ENCODE measurements at regions not wholly inside any gene's neighbourhood (a gene's known extent, or its start where the extent isn't known, plus 50 kb on each side); places are given as distances from the start of the nearest gene placed in this dataset.
A peak's percentile ranks its signal among the peaks of the same experiment; 100 is the strongest.

- DNase-seq (ENCODE audit: low spot score) = no peak
Observed at GRCh38 chr5:141778206-141778605, 96.2 kb upstream of the ARAP3 start.

DNA sequence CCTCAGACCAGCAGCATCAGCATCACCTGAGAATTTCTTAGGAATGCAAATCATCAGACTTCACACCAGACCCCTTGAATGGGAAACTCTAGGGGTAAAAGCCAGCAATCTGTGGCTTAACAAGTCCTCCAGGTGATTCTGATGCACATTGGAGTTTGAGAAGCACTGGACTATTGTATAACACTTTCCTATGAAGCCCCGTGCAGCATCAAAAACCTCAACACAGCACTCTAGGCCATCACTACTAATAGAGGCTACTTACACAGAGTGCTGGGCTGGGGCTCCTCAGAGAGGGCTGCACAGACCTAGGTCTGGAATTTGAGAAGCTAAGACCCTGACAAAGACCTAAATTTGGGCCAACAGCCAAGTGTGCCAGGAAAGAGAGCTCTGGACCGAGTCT, 95.7 kb upstream of the ARAP3 start:
- DNase-seq (ENCODE audit: low spot score) = no peak

DNA sequence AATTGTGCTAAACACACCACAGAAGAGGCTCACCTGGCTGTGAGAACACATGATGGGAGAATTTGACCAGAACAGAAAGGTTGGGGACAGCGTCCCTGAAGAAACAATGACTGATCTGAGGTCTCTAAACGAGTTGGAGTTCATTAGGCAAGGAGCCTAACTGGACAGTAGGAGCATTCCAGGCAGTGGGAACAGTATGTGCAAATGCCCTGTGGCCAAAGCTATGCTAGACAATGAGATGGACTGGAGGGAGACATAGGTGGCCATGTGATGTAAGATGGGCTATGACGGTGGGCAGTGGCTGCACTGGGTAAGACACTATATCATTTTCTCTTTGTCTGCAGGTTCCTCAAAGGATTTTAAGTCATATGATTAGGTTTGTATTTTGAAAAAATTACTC, 95.1 kb upstream of the ARAP3 start:
- no peak for DNase-seq (ENCODE audit: low spot score)

- no peak for DNase-seq (ENCODE audit: low spot score)
Observed at GRCh38 chr5:141773779-141774562, 91.9 kb upstream of the ARAP3 start.

DNA sequence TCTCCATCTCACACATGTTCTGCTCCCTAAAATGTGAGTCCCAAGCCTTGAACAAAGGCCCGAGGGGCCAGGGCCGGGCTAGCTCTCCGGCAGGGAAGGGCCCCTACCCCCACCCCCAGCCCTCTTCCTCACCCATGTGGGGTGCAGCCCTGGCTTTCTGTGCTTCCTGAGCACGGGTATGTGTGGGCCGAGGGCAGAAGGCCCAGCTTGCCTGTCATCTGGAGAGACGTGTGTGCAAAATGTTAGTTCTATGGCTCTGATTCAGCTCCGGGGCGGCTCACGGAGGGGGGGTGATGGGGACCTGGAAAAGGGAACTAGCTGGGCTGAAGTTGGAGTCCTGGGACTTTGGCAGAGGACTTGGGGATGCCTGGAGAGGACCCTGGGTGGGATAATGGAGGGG, 90.3 kb upstream of the ARAP3 start:
- no peak for DNase-seq (ENCODE audit: low spot score)

DNA sequence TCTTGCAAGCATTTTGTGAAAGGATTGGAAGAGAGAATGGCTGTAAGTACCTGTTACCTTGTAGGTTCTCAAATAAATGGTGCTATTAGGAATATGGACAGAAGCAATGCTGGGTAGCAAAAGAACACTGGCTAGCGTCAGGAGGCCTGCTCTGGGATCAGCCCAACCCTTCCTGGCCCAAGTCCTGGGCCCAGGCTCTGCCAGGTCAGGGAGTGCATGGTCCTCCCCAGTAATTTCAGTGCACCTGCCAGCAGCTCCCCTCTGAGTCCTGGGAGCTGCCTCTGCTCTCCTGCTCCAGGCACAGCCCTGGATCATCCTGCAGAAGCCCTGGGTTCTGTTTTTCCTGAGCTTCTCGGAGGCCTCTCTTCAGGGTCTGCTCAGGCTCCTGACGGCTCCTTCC, 89.5 kb upstream of the ARAP3 start:
- DNase-seq (ENCODE audit: low spot score) = no peak

DNA sequence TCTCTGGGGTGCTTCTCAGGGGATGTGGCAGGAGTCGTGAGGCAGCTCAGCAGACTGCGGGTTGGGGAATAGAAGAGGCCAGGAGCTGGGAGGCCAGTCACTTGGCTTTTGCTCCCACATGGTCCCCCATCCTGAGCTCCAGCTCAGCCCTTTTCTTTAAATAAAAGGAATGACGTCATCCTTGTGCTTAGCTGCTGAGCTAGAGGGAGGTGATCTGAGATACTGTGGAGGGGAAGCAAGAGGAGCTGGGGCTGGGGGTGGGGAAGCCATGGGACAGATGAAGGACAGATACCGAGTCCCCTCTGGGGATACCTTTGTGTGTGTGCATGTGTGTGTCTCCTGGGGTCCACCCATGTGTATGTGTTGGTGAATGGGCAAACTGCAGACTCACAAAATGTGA, 89.0 kb upstream of the ARAP3 start:
- no peak for DNase-seq (ENCODE audit: low spot score)

DNA sequence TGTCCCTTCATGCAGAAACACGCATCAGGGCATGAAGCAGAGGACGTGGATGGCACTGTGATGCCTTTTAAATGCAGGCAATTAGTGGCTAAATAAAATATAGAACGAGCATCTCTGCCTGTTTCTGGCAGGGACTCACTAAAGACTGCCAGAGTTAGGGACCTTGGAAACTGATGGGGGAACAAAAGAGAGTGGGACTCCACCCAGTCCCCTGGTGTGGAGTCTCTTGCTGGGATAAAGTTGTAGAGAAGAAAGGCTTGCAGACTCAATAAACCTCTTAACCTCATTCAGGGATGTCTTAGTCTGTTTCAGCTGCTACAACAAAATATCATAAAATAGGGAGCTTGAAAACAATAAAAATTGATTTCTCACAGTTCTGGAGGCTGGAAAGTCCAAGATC, 87.6 kb upstream of the ARAP3 start:
- DNase-seq (ENCODE audit: low spot score) = no peak

DNA sequence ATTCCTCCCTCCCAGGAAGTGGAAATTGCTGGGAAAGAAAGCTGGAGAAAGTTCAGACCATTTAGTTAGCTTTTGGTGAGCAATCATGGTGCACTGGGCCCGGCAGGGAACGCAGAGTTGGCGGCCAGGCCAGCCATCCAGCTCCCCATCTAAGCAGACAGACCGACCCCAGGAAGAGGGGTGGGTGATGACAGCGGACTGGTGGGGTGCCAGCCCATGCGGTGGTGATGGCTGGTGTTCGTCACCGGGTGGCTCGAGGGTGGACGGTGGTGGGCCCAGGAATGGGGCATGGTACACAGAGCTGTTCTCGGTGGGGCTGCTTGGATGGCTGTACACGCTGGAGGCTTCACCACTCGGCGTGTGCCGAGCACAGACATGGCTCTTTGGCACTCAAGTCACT, 85.6 kb upstream of the ARAP3 start:
- DNase-seq (ENCODE audit: low spot score) = no peak

GRCh38 chr5:141765896-141766551, 84.0 kb upstream of the ARAP3 start:
- no peak for DNase-seq (ENCODE audit: low spot score)

GRCh38 chr5:141763541-141763940, 81.5 kb upstream of the ARAP3 start:
- DNase-seq (ENCODE audit: low spot score) = no peak

GRCh38 chr5:141762790-141763368, 80.8 kb upstream of the ARAP3 start:
- no peak for DNase-seq (ENCODE audit: low spot score)

- DNase-seq (ENCODE audit: low spot score) = no peak
Observed at GRCh38 chr5:141762316-141762715, 80.3 kb upstream of the ARAP3 start.

GRCh38 chr5:141760753-141761152, 78.7 kb upstream of the ARAP3 start:
- DNase-seq (ENCODE audit: low spot score) = no peak

DNA sequence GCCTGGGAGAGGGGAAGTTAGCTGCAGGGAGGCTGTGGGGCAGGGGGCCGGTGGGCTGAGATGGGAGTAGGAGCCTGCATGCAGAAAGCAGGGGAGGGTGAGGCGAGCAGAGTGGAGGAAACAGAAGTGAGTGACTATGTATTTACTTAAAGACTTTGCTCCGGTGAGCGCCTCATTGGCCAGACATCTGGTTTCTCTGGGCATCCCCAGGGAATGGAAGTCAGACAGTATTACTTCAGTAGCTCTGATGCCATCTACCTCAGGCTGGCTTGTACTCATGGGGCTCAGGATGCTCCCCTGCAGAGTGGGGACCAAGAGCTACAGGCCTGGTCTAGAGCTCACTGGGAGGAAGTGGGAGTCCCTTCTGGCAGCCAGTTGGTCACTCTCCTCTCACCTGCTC, 78.2 kb upstream of the ARAP3 start:
- no peak for DNase-seq (ENCODE audit: low spot score)

- DNase-seq (ENCODE audit: low spot score) = no peak
Observed at GRCh38 chr5:141758310-141758998, 76.4 kb upstream of the ARAP3 start.

- no peak for DNase-seq (ENCODE audit: low spot score)
Observed at GRCh38 chr5:141757402-141757801, 75.4 kb upstream of the ARAP3 start.

- DNase-seq (ENCODE audit: low spot score) = no peak
Observed at GRCh38 chr5:141756196-141756595, 74.2 kb upstream of the ARAP3 start.

DNA sequence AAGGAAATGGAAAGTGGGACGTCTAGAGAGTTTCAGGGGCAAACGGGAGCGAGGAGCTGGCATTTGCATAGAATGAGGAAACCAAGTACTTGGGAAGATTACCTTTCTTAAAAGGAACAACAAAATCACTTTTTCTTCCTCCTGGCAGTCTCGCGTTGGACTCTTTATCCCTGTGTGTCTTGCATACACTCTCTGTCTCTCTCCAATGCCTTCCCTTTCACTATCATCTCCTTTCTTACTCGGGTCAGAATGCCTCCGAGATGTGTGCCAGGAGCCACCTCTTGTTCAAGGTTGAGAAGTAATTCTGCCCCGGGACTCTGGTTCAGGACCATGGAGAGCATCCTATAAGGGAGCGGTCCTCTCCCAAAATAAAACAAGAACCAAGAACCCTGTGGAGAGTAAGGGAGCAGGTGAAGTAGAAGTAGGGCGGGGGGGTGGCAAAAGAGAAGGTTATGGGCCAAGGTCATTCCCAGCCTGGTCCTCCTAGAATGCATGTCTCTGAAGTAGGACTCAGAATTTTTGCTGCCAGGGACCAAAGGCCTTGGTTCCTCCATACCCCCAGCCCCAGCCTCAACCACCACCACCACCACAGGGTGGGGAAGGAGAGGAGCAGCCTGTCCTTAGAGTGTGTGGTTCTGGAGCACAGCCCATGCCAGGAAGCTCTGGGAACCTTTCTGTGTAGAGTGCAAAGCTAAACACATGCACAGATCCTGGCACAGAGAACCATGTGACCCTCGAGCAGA, 72.1 kb upstream of the ARAP3 start:
- DNase-seq (ENCODE audit: low spot score) = peak; percentile 12

DNA sequence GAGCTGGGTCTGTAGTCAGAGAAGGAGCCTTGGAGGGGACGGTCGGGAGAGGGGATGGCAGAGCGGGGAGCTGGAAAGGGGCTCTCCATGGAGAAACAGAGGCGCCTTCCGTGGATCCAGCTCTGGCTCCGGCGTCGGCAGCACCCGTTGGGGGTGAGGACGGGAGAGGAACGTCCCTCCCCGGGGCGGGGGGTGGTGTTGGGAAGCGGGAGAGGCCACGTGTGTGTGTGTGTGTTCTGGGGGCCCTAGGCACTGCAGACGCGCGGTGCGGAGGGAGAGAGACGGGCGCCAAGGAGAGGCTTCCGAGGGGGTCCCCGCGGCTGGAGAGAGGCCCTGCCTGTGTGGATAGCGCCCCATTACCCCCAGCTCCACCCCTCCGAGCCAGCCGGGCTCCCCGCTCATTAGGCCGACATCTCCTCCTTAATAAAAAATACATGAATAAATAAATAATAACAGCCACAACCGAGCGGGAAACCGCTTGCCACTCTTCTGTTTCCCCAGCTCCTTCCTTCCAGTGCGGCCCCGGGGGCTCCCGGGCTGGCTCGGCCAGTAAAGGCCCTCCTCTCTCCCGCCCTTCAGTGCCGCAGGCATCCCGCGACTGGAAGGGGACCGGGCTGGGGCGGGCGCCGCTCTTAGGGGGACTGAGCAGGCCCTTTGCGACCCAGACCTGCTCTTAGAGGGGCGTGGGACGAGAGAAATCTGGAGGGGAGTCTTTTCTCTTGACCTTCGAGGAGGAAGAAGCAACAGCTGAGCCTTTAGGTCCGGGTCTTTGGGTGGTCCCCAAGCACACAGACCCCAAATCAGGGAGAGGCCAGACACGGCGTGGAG, 71.3 kb upstream of the ARAP3 start:
- no peak for DNase-seq (ENCODE audit: low spot score)

Measured in CD4-positive, alpha-beta T cell treated with Interleukin-2 at 100 ng/mL for 4 hours (primary cell).